ENCODE measurements at regions not wholly inside any gene's neighbourhood (a gene's known extent, or its start where the extent isn't known, plus 50 kb on each side); places are given as distances from the start of the nearest gene placed in this dataset.

GRCh38 chr18:46257366-46257765 is 153.2 kb downstream of the HAUS1 start:
- Histone ChIP-seq H3K27ac (ENCODE audit: low read depth, low read length) (no peak overlapping the region), H3F3A (ENCODE audit: control insufficient read depth, insufficient read depth) (no peaks in the 10 kb centered on the region), H4K20me1 (ENCODE audit: control insufficient read depth, insufficient read depth, low read depth, low read length) (0 out of 2 replicates have a peak, but pooled peaks cover under 1% of the 10 kb centered on the region), H3K4me2 (ENCODE audit: low read length) (no peak overlapping the region), H3K36me3 (ENCODE audit: control insufficient read depth, low read length) (peaks cover 13% of the 10 kb centered on the region), H3K9me3 (ENCODE audit: control insufficient read depth, insufficient read depth, low read length) (no peaks in the 10 kb centered on the region), H3K9me2 (replicated peaks; ENCODE audit: control insufficient read depth, low read length) (no peaks in the 10 kb centered on the region), H3K4me3 (ENCODE audit: low read length) (no peak overlapping the region), H3K27me3 (ENCODE audit: control insufficient read depth, low read length) (no peaks in the 10 kb centered on the region), H3K79me2 (ENCODE audit: control insufficient read depth, low read length) (peaks cover 26% of the 10 kb centered on the region), H3K4me1 (ENCODE audit: control insufficient read depth, low read length) (no peaks in the 10 kb centered on the region)
- no peak for TF ChIP-seq CTCF (IDR thresholded peaks at IDR 0.05; ENCODE audit: low read depth, low read length, poor library complexity, severe bottlenecking)
- TF ChIP-seq EZH2phosphoT487 (IDR thresholded peaks at IDR 0.05; ENCODE audit: borderline replicate concordance, low read length) = no peak

- Histone ChIP-seq H3K79me2 (ENCODE audit: control insufficient read depth, low read length) (peaks cover 22% of the 10 kb centered on the region), H4K20me1 (ENCODE audit: control insufficient read depth, insufficient read depth, low read depth, low read length) (peaks cover 2% of the 10 kb centered on the region; the same call in 1 of the 2 replicates), H3K27ac (ENCODE audit: low read depth, low read length) (no peak overlapping the region), H3K4me2 (ENCODE audit: low read length) (no peak overlapping the region), H3K9me2 (replicated peaks; ENCODE audit: control insufficient read depth, low read length) (no peaks in the 10 kb centered on the region), H3K9me3 (ENCODE audit: control insufficient read depth, insufficient read depth, low read length) (no peaks in the 10 kb centered on the region), H3K27me3 (ENCODE audit: control insufficient read depth, low read length) (no peaks in the 10 kb centered on the region), H3K36me3 (ENCODE audit: control insufficient read depth, low read length) (peaks cover 31% of the 10 kb centered on the region), H3K4me1 (ENCODE audit: control insufficient read depth, low read length) (no peaks in the 10 kb centered on the region), H3K4me3 (ENCODE audit: low read length) (no peak overlapping the region), H3F3A (ENCODE audit: control insufficient read depth, insufficient read depth) (no peaks in the 10 kb centered on the region)
- no peak for TF ChIP-seq EZH2phosphoT487 (IDR thresholded peaks at IDR 0.05; ENCODE audit: borderline replicate concordance, low read length)
- TF ChIP-seq CTCF (IDR thresholded peaks at IDR 0.05; ENCODE audit: low read depth, low read length, poor library complexity, severe bottlenecking) = no peak
Measured at GRCh38 chr18:46260016-46260878, 156.1 kb downstream of the HAUS1 start.

GRCh38 chr18:46260879-46261143 is 156.6 kb downstream of the HAUS1 start:
- Histone ChIP-seq H3K4me1 (ENCODE audit: control insufficient read depth, low read length) (no peaks in the 10 kb centered on the region), H3K36me3 (ENCODE audit: control insufficient read depth, low read length) (peaks cover 33% of the 10 kb centered on the region), H4K20me1 (ENCODE audit: control insufficient read depth, insufficient read depth, low read depth, low read length) (peaks cover 2% of the 10 kb centered on the region; the same call in 1 of the 2 replicates), H3K27ac (ENCODE audit: low read depth, low read length) (no peak overlapping the region), H3F3A (ENCODE audit: control insufficient read depth, insufficient read depth) (no peaks in the 10 kb centered on the region), H3K4me3 (ENCODE audit: low read length) (no peak overlapping the region), H3K79me2 (ENCODE audit: control insufficient read depth, low read length) (peaks cover 22% of the 10 kb centered on the region), H3K4me2 (ENCODE audit: low read length) (no peak overlapping the region), H3K9me2 (replicated peaks; ENCODE audit: control insufficient read depth, low read length) (no peaks in the 10 kb centered on the region), H3K27me3 (ENCODE audit: control insufficient read depth, low read length) (no peaks in the 10 kb centered on the region), H3K9me3 (ENCODE audit: control insufficient read depth, insufficient read depth, low read length) (no peaks in the 10 kb centered on the region)
- no peak for TF ChIP-seq EZH2phosphoT487 (IDR thresholded peaks at IDR 0.05; ENCODE audit: borderline replicate concordance, low read length)
- no peak for TF ChIP-seq CTCF (IDR thresholded peaks at IDR 0.05; ENCODE audit: low read depth, low read length, poor library complexity, severe bottlenecking)

Data from DOHH2 (cell line).